Cardiac muscle cell (in vitro differentiated cells and primary cell): ENCODE measurements at regions not wholly inside any gene's neighbourhood (a gene's known extent, or its start where the extent isn't known, plus 50 kb on each side); places are given as distances from the start of the nearest gene placed in this dataset.

Experiments used
- DNase-seq, 2 donors: peaks; one replicate each; pipeline versions ENCODE4 v3.0.0 to v3.0.0-alpha.2; 2010 to 2017; ENCODE audit warnings: low read depth in 1 of 2, low spot score in 1 of 2
- H3K27ac ChIP-seq: fragments of 200-600 bp; sonication (generic); 2 replicates; pipeline ENCODE4 v1.5.1; 2016
- H3K27me3 ChIP-seq: fragments of 200-600 bp; sonication (generic); 2 replicates; pipeline ENCODE4 v1.6.0; 2016; ENCODE audit warnings: control low read depth
- H3K36me3 ChIP-seq: fragments of 200-600 bp; sonication (generic); 2 replicates; pipeline ENCODE4 v1.5.1; 2016; ENCODE audit warnings: control low read depth
- H3K4me1 ChIP-seq: fragments of 200-600 bp; sonication (generic); 2 replicates; pipeline ENCODE4 v1.8.1; 2017; ENCODE audit warnings: low read depth, mild to moderate bottlenecking, mixed run types
- H3K4me3 ChIP-seq: fragments of 200-600 bp; sonication (generic); 2 replicates; pipeline ENCODE4 v1.5.1; 2016; ENCODE audit warnings: mild to moderate bottlenecking
- H3K9me3 ChIP-seq: fragments of 200-600 bp; sonication (generic); 2 replicates; pipeline ENCODE4 v1.5.1; 2017; ENCODE audit warnings: low read depth, mild to moderate bottlenecking, control low read depth
- CTCF ChIP-seq: IDR thresholded peaks from 2 replicates; pipeline ENCODE4 v1.5.1; 2012; ENCODE audit warnings: low read depth, mild to moderate bottlenecking, low read length

GRCh38 chr6:168909288-168909687 lies 344.4 kb downstream of the THBS2 start:
- DNase-seq, result no peak
- TF ChIP-seq CTCF, result no peak
- no peak overlapping the region for H3K4me3 ChIP-seq

GRCh38 chr6:168908887-168909286 lies 344.8 kb downstream of the THBS2 start:
- DNase-seq, result peak in 1 of 2 donors; percentile 81
- no peaks in the 10 kb centered on the region for H3K9me3 ChIP-seq
- H3K4me1 ChIP-seq, result no peaks in the 10 kb centered on the region
- no peak overlapping the region for H3K27ac ChIP-seq
- TF ChIP-seq CTCF, result peak; percentile 33
- no peaks in the 10 kb centered on the region for H3K27me3 ChIP-seq
- no peak overlapping the region for H3K4me3 ChIP-seq
- H3K36me3 ChIP-seq, result no peaks in the 10 kb centered on the region

More at GRCh38 chr6:168909288-168909687, 344.4 kb downstream of the THBS2 start:
- no peaks in the 10 kb centered on the region for H3K9me3 ChIP-seq
- no peak overlapping the region for H3K27ac ChIP-seq
- H3K27me3 ChIP-seq, result no peaks in the 10 kb centered on the region
- no peaks in the 10 kb centered on the region for H3K36me3 ChIP-seq
- H3K4me1 ChIP-seq, result no peaks in the 10 kb centered on the region

- Histone ChIP-seq H3K4me1 (no peaks in the 10 kb centered on the region), H3K27me3 (no peaks in the 10 kb centered on the region), H3K9me3 (no peaks in the 10 kb centered on the region), H3K36me3 (no peaks in the 10 kb centered on the region), H3K4me3 (no peak overlapping the region), H3K27ac (no peak overlapping the region)
- DNase-seq, result peak in 1 of 2 donors; percentile 56
- no peak for TF ChIP-seq CTCF
Observed at GRCh38 chr6:168908166-168908565, 345.5 kb downstream of the THBS2 start.

GRCh38 chr6:168906391-168906790 lies 347.3 kb downstream of the THBS2 start:
- Histone ChIP-seq H3K4me3 (no peak overlapping the region), H3K27me3 (no peaks in the 10 kb centered on the region), H3K36me3 (no peaks in the 10 kb centered on the region), H3K27ac (no peak overlapping the region), H3K4me1 (no peaks in the 10 kb centered on the region), H3K9me3 (no peaks in the 10 kb centered on the region)
- no peak for TF ChIP-seq CTCF
- no peak for DNase-seq

- no peaks in the 10 kb centered on the region for H3K36me3 ChIP-seq
- H3K27ac ChIP-seq, result no peak overlapping the region
- H3K9me3 ChIP-seq, result no peaks in the 10 kb centered on the region
- no peaks in the 10 kb centered on the region for H3K4me1 ChIP-seq
- DNase-seq, result peak in 1 of 2 donors; percentile 20
- TF ChIP-seq CTCF, result no peak
- no peak overlapping the region for H3K4me3 ChIP-seq
- no peaks in the 10 kb centered on the region for H3K27me3 ChIP-seq
Observed at GRCh38 chr6:168905451-168906090, 348.1 kb downstream of the THBS2 start.
